ENCODE measurements at regions not wholly inside any gene's neighbourhood (a gene's known extent, or its start where the extent isn't known, plus 50 kb on each side); places are given as distances from the start of the nearest gene placed in this dataset.

DNA sequence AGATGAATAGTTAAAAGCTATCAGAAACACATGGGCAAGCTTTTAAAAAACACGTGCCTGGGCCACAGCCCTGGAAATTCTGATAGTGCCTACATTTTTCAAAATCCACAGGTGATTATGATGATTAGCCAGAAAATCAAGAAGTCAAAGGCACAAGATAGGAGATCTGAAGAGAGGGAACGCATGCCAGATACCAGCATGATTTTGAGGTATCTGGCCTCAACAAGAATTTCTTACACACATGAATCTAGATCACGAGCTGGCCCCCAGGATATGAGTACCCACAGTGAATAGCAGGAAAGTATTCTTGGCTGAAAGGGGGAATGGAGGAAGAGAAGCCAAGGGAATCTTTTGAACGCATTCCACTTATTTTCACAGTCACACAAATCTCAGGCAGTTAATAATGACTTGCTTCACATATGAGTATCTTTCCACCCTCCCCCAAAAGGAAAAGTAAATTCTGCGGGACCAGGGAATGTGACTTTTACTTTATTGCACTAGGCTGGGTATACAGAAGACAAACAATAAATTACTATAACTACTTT is 438.2 kb downstream of the BCAT1 start:
- H3K79me2 ChIP-seq (ENCODE audit: insufficient read depth, low read length), result no peaks in the 10 kb centered on the region
- no peaks in the 10 kb centered on the region for H3K9me2 ChIP-seq (ENCODE audit: insufficient read depth)
- BruUV-seq (replicated peaks), result no TSS peak
- H3K9ac ChIP-seq (ENCODE audit: low read length), result no peak overlapping the region
- no peak for ATAC-seq
- H4K20me1 ChIP-seq (ENCODE audit: insufficient read depth), result no peaks in the 10 kb centered on the region
- H3K4me2 ChIP-seq (ENCODE audit: low read length), result no peak overlapping the region
- no peaks in the 10 kb centered on the region for H3K27me3 ChIP-seq (ENCODE audit: insufficient read depth, low read length)
- intact Hi-C loops (cut with micrococcal nuclease), result no loop called here
- H3K4me1 ChIP-seq (ENCODE audit: control insufficient read depth in 1 of 2, insufficient read depth in 2 of 2, low read length in 2 of 2), result no peaks in the 10 kb centered on the region
- no peaks in the 10 kb centered on the region for H3K36me3 ChIP-seq (ENCODE audit: control insufficient read depth in 1 of 2, insufficient read depth in 2 of 2, low read length in 2 of 2)
- H3K27ac ChIP-seq (ENCODE audit: low read depth, low read length), result no peak overlapping the region
- no peak overlapping the region for H3K4me3 ChIP-seq (replicated peaks in 1 of 2; ENCODE audit: low read depth in 1 of 2, low read length in 2 of 2)
- DNase-seq (ENCODE audit: low read depth, low spot score), result no peak
- H2AFZ ChIP-seq (ENCODE audit: low read depth, low read length, poor library complexity, severe bottlenecking), result no peak overlapping the region
- ChIA-PET RAD21 (ENCODE audit: low non-redundant PET in 1 of 2, low total read pairs in 2 of 2, uncharacterized antibody in 2 of 2, unreplicated experiment in 2 of 2) (no interaction called here), POLR2A (no interaction called here), CTCF (no interaction called here)
- H3K9me3 ChIP-seq (ENCODE audit: control insufficient read depth in 1 of 2, insufficient read depth in 1 of 2, low read depth in 1 of 2, low read length in 2 of 2), result peaks cover 4 to 33% of the 10 kb centered on the region in 2 experiments; a peak in 2 of 4 replicates
- TF ChIP-seq TCF7L2 (IDR thresholded peaks at IDR 0.05; ENCODE audit: borderline replicate concordance, extremely low read depth, insufficient read depth, insufficient read length) (no peak), ELF1 (IDR thresholded peaks at IDR 0.05; ENCODE audit: borderline replicate concordance, low read depth) (no peak), POLR2A (IDR thresholded peaks at IDR 0.05; ENCODE audit: borderline replicate concordance, extremely low read depth, insufficient read depth, insufficient read length) (no peak), YY1 (IDR thresholded peaks at IDR 0.05; ENCODE audit: extremely low read depth, insufficient replicate concordance, low read depth, low read length) (no peak), EZH2 (IDR thresholded peaks at IDR 0.05) (no peak), CEBPB (IDR thresholded peaks at IDR 0.05; ENCODE audit: low read depth) (no peak), EZH2phosphoT487 (IDR thresholded peaks at IDR 0.05; ENCODE audit: borderline replicate concordance) (no peak), CBX3 (IDR thresholded peaks at IDR 0.05; ENCODE audit: low read depth) (no peak), ZBTB33 (IDR thresholded peaks at IDR 0.05; ENCODE audit: extremely low read depth, insufficient replicate concordance, low read length) (no peak)
- TF ChIP-seq, protein P1, sequence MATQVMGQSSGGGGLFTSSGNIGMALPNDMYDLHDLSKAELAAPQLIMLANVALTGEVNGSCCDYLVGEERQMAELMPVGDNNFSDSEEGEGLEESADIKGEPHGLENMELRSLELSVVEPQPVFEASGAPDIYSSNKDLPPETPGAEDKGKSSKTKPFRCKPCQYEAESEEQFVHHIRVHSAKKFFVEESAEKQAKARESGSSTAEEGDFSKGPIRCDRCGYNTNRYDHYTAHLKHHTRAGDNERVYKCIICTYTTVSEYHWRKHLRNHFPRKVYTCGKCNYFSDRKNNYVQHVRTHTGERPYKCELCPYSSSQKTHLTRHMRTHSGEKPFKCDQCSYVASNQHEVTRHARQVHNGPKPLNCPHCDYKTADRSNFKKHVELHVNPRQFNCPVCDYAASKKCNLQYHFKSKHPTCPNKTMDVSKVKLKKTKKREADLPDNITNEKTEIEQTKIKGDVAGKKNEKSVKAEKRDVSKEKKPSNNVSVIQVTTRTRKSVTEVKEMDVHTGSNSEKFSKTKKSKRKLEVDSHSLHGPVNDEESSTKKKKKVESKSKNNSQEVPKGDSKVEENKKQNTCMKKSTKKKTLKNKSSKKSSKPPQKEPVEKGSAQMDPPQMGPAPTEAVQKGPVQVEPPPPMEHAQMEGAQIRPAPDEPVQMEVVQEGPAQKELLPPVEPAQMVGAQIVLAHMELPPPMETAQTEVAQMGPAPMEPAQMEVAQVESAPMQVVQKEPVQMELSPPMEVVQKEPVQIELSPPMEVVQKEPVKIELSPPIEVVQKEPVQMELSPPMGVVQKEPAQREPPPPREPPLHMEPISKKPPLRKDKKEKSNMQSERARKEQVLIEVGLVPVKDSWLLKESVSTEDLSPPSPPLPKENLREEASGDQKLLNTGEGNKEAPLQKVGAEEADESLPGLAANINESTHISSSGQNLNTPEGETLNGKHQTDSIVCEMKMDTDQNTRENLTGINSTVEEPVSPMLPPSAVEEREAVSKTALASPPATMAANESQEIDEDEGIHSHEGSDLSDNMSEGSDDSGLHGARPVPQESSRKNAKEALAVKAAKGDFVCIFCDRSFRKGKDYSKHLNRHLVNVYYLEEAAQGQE (IDR thresholded peaks at IDR 0.05; ENCODE audit: low read depth), result no peak
- TF ChIP-seq, protein P2, sequence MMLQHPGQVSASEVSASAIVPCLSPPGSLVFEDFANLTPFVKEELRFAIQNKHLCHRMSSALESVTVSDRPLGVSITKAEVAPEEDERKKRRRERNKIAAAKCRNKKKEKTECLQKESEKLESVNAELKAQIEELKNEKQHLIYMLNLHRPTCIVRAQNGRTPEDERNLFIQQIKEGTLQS (IDR thresholded peaks at IDR 0.05), result no peak

All from HCT116 (cell line).